ENCODE measurements at regions not wholly inside any gene's neighbourhood (a gene's known extent, or its start where the extent isn't known, plus 50 kb on each side); places are given as distances from the start of the nearest gene placed in this dataset.
"Not testable (repeated sequence)": the region's sequence is repeated elsewhere in the genome, so short reads cannot be mapped to it uniquely, and the experiment has no call there.

GRCh38 chr13:69020120-69020519 is 1087.5 kb upstream of the ATXN8OS start:
- no peaks in the 10 kb centered on the region for H3K4me1 ChIP-seq (ENCODE audit: control insufficient read depth, insufficient read depth, low read length)
- intact Hi-C loops (cut with micrococcal nuclease; ENCODE audit: unreplicated experiment), result no loop called here
- POLR2A ChIA-PET, result no interaction called here
- no peaks in the 10 kb centered on the region for H4K20me1 ChIP-seq (ENCODE audit: control insufficient read depth, insufficient read depth)
- H3K27me3 ChIP-seq (replicated peaks in 1 of 2; ENCODE audit: control insufficient read depth in 2 of 2, insufficient read depth in 2 of 2, low read length in 1 of 2), result no peaks in the 10 kb centered on the region
- SMC1A ChIA-PET (ENCODE audit: uncharacterized antibody, unreplicated experiment), result no interaction called here
- no peaks in the 10 kb centered on the region for H3K36me3 ChIP-seq (ENCODE audit: control insufficient read depth in 2 of 2, insufficient read depth in 2 of 2, low read length in 1 of 2)
- ATAC-seq (no peak), FAIRE-seq (no peak), DNase-seq (ENCODE audit: low read depth, low spot score) (no peak)
- H3K9me3 ChIP-seq (replicated peaks; ENCODE audit: control insufficient read depth, insufficient read depth, low read length), result no peaks in the 10 kb centered on the region
- RAD21 ChIA-PET (ENCODE audit: unreplicated experiment), result no interaction called here
- H3K79me2 ChIP-seq (ENCODE audit: control insufficient read depth, insufficient read depth, low read length), result no peaks in the 10 kb centered on the region
- no peak overlapping the region for H3K9ac ChIP-seq (ENCODE audit: control insufficient read depth, insufficient read depth, low read length)
- H2AFZ ChIP-seq (ENCODE audit: control insufficient read depth, low read depth, low read length), result no peak overlapping the region
- H3K4me3 ChIP-seq, result no peak overlapping the region
- no peak overlapping the region for H3K27ac ChIP-seq (ENCODE audit: control insufficient read depth, insufficient read depth)
- TF ChIP-seq NFIC (IDR thresholded peaks at IDR 0.05; ENCODE audit: low read depth, low read length) (no peak), PML (IDR thresholded peaks at IDR 0.05; ENCODE audit: low read length) (no peak), NBN (IDR thresholded peaks at IDR 0.05) (no peak), TCF7 (IDR thresholded peaks at IDR 0.05; ENCODE audit: borderline replicate concordance) (no peak), PAX8 (IDR thresholded peaks at IDR 0.05) (no peak), CHD4 (IDR thresholded peaks at IDR 0.05) (no peak), MTA2 (IDR thresholded peaks at IDR 0.05; ENCODE audit: low read depth) (no peak), FOXM1 (IDR thresholded peaks at IDR 0.05; ENCODE audit: low read depth, low read length) (no peak), RB1 (IDR thresholded peaks at IDR 0.05; ENCODE audit: borderline replicate concordance) (no peak)
- CTCF ChIA-PET, result no interaction called here
- BruUV-seq (replicated peaks), result no TSS peak
- in situ Hi-C loops (cut with MboI), result no loop called here
- no peak overlapping the region for H3K4me2 ChIP-seq (ENCODE audit: control insufficient read depth, insufficient read depth)

- RAD21 ChIA-PET (ENCODE audit: unreplicated experiment); H2AFZ ChIP-seq (ENCODE audit: control insufficient read depth, low read depth, low read length); H3K27me3 ChIP-seq (replicated peaks in 1 of 2; ENCODE audit: control insufficient read depth in 2 of 2, insufficient read depth in 2 of 2, low read length in 1 of 2); H3K27ac ChIP-seq (ENCODE audit: control insufficient read depth, insufficient read depth); H3K36me3 ChIP-seq (ENCODE audit: control insufficient read depth in 2 of 2, insufficient read depth in 2 of 2, low read length in 1 of 2); intact Hi-C loops (cut with micrococcal nuclease; ENCODE audit: unreplicated experiment); H3K4me3 ChIP-seq; H4K20me1 ChIP-seq (ENCODE audit: control insufficient read depth, insufficient read depth); H3K9me3 ChIP-seq (replicated peaks; ENCODE audit: control insufficient read depth, insufficient read depth, low read length); in situ Hi-C loops (cut with MboI); BruUV-seq (replicated peaks); H3K9ac ChIP-seq (ENCODE audit: control insufficient read depth, insufficient read depth, low read length); CTCF ChIA-PET; H3K4me1 ChIP-seq (ENCODE audit: control insufficient read depth, insufficient read depth, low read length); H3K79me2 ChIP-seq (ENCODE audit: control insufficient read depth, insufficient read depth, low read length); H3K4me2 ChIP-seq (ENCODE audit: control insufficient read depth, insufficient read depth); POLR2A ChIA-PET; FAIRE-seq; DNase-seq (ENCODE audit: low read depth, low spot score); ATAC-seq: not testable (repeated sequence)
- SMC1A ChIA-PET (ENCODE audit: uncharacterized antibody, unreplicated experiment), result interaction anchor here (0.8 kb wide), 1 partner anchor 43 kb away, joined by 3 read pairs; no protein-coding TSS in a partner anchor
- WGBS (ENCODE audit: insufficient coverage, insufficient replicate concordance, low lambda C conversion rate, missing lambda C conversion rate), result 46% methylated on average over 9 of the region's 9 CpGs
Measured at GRCh38 chr13:69018173-69018572, 1089.5 kb upstream of the ATXN8OS start.
